ENCODE measurements at regions not wholly inside any gene's neighbourhood (a gene's known extent, or its start where the extent isn't known, plus 50 kb on each side); places are given as distances from the start of the nearest gene placed in this dataset.

GRCh38 chr2:180191432-180192124 is 184.5 kb upstream of the CWC22 start:
- peaks cover 5% of the 10 kb centered on the region for H3K9me3 Mint-ChIP-seq (ENCODE audit: low read depth)
- no peaks in the 10 kb centered on the region for H3K36me3 Mint-ChIP-seq (ENCODE audit: low read depth)
- TF ChIP-seq CTCF (IDR thresholded peaks at IDR 0.05), result no peak
- no peak for DNase-seq (ENCODE audit: low spot score)
- no peaks in the 10 kb centered on the region for H3K27me3 Mint-ChIP-seq (ENCODE audit: low read depth)
- no peak overlapping the region for H3K27ac Mint-ChIP-seq (ENCODE audit: unreplicated experiment)
- no peaks in the 10 kb centered on the region for H3K4me1 Mint-ChIP-seq (ENCODE audit: low read depth)
- no peak overlapping the region for H3K4me3 Mint-ChIP-seq (ENCODE audit: unreplicated experiment)

- no peak for DNase-seq (ENCODE audit: low spot score)
Observed at GRCh38 chr2:180190851-180191250, 183.8 kb upstream of the CWC22 start.

GRCh38 chr2:180187611-180188010 is 180.5 kb upstream of the CWC22 start:
- Mint-ChIP-seq H3K36me3 (ENCODE audit: low read depth) (no peaks in the 10 kb centered on the region), H3K27ac (ENCODE audit: unreplicated experiment) (no peak overlapping the region), H3K9me3 (ENCODE audit: low read depth) (no peaks in the 10 kb centered on the region), H3K4me3 (ENCODE audit: unreplicated experiment) (no peak overlapping the region), H3K4me1 (ENCODE audit: low read depth) (no peaks in the 10 kb centered on the region), H3K27me3 (ENCODE audit: low read depth) (no peaks in the 10 kb centered on the region)
- no peak for TF ChIP-seq CTCF (IDR thresholded peaks at IDR 0.05)
- no peak for DNase-seq (ENCODE audit: low spot score)

More at GRCh38 chr2:180190851-180191250, 183.8 kb upstream of the CWC22 start:
- peaks cover 5% of the 10 kb centered on the region for H3K9me3 Mint-ChIP-seq (ENCODE audit: low read depth)
- no peaks in the 10 kb centered on the region for H3K4me1 Mint-ChIP-seq (ENCODE audit: low read depth)
- no peak for TF ChIP-seq CTCF (IDR thresholded peaks at IDR 0.05)
- H3K36me3 Mint-ChIP-seq (ENCODE audit: low read depth), result no peaks in the 10 kb centered on the region
- no peaks in the 10 kb centered on the region for H3K27me3 Mint-ChIP-seq (ENCODE audit: low read depth)
- no peak overlapping the region for H3K4me3 Mint-ChIP-seq (ENCODE audit: unreplicated experiment)
- H3K27ac Mint-ChIP-seq (ENCODE audit: unreplicated experiment), result no peak overlapping the region

GRCh38 chr2:180184506-180184905 is 177.4 kb upstream of the CWC22 start:
- no peaks in the 10 kb centered on the region for H3K27me3 Mint-ChIP-seq (ENCODE audit: low read depth)
- H3K27ac Mint-ChIP-seq (ENCODE audit: unreplicated experiment), result no peak overlapping the region
- H3K9me3 Mint-ChIP-seq (ENCODE audit: low read depth), result no peaks in the 10 kb centered on the region
- no peak overlapping the region for H3K4me3 Mint-ChIP-seq (ENCODE audit: unreplicated experiment)
- DNase-seq (ENCODE audit: low spot score), result no peak
- no peak for TF ChIP-seq CTCF (IDR thresholded peaks at IDR 0.05)
- H3K36me3 Mint-ChIP-seq (ENCODE audit: low read depth), result no peaks in the 10 kb centered on the region
- no peaks in the 10 kb centered on the region for H3K4me1 Mint-ChIP-seq (ENCODE audit: low read depth)

- Mint-ChIP-seq H3K9me3 (ENCODE audit: low read depth) (no peaks in the 10 kb centered on the region), H3K27me3 (ENCODE audit: low read depth) (no peaks in the 10 kb centered on the region), H3K27ac (ENCODE audit: unreplicated experiment) (no peak overlapping the region), H3K4me1 (ENCODE audit: low read depth) (no peaks in the 10 kb centered on the region), H3K4me3 (ENCODE audit: unreplicated experiment) (no peak overlapping the region), H3K36me3 (ENCODE audit: low read depth) (no peaks in the 10 kb centered on the region)
- no peak for DNase-seq (ENCODE audit: low spot score)
- TF ChIP-seq CTCF (IDR thresholded peaks at IDR 0.05), result no peak
Observed at GRCh38 chr2:180180511-180180910, 173.4 kb upstream of the CWC22 start.
